ENCODE measurements at regions not wholly inside any gene's neighbourhood (a gene's known extent, or its start where the extent isn't known, plus 50 kb on each side); places are given as distances from the start of the nearest gene placed in this dataset.

DNA sequence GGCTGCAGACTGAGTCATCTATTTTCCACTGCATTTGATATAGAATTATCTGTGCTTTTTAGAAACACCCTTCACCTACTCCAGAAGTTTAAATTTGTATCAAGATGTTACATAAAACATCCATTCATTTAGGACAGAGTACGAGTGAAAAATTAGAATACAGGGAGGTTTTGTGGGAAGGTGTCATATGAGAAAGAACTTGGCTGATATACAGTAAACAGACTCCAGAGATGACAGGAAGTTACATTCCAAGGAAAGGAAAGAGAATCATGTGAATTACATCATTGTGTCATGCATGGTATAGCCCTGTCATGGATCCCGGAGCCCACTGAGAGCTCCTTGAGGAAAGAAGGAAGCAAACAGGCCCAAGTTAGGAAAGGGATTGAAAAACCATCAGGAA, 341.5 kb upstream of the PKDCC start:
- no peak for TF ChIP-seq CTCF (IDR thresholded peaks at IDR 0.05)
- no peak for TF ChIP-seq POLR2A (IDR thresholded peaks at IDR 0.05)
